ENCODE measurements at regions not wholly inside any gene's neighbourhood (a gene's known extent, or its start where the extent isn't known, plus 50 kb on each side); places are given as distances from the start of the nearest gene placed in this dataset.

DNA sequence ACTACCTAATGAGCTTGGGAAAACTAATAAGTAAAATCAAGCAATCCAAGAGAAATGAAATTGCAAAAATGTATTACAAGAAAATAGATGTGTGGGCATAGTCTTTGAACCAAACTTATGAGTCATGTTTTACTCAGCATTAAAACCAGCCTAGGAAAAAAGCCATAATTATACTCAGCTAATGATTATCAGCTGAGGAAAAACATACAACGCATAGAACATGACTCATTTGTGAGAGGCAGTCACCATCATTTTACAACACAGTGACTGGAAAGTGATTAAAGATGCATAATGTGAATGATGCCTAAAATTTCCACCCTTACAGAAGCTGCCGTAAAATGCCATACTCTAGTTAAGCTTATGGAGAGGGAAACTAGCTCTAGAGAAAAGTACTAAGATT, 238.0 kb upstream of the EOMES start:
- TF ChIP-seq, protein P1, sequence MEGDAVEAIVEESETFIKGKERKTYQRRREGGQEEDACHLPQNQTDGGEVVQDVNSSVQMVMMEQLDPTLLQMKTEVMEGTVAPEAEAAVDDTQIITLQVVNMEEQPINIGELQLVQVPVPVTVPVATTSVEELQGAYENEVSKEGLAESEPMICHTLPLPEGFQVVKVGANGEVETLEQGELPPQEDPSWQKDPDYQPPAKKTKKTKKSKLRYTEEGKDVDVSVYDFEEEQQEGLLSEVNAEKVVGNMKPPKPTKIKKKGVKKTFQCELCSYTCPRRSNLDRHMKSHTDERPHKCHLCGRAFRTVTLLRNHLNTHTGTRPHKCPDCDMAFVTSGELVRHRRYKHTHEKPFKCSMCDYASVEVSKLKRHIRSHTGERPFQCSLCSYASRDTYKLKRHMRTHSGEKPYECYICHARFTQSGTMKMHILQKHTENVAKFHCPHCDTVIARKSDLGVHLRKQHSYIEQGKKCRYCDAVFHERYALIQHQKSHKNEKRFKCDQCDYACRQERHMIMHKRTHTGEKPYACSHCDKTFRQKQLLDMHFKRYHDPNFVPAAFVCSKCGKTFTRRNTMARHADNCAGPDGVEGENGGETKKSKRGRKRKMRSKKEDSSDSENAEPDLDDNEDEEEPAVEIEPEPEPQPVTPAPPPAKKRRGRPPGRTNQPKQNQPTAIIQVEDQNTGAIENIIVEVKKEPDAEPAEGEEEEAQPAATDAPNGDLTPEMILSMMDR (IDR thresholded peaks at IDR 0.05): no peak
- TF ChIP-seq POLR2A (IDR thresholded peaks at IDR 0.05): no peak
